Gastroesophageal sphincter (tissue), 3 donors: ENCODE measurements at regions not wholly inside any gene's neighbourhood (a gene's known extent, or its start where the extent isn't known, plus 50 kb on each side); places are given as distances from the start of the nearest gene placed in this dataset.

ENCODE experiments used
- CTCF ChIP-seq, 4 experiments: fragments of 200-600 bp in 2 of 4; fragments of 450-650 bp in 2 of 4; sonication (generic) in 1 of 4; IDR thresholded peaks; one replicate each; pipeline ENCODE4 v1.5.1; 2017 to 2019; ENCODE audit warnings: antibody characterized with exemption in 4 of 4, mild to moderate bottlenecking in 2 of 4, moderate library complexity in 2 of 4
- POLR2A ChIP-seq, 2 donors: fragments of 450-650 bp; IDR thresholded peaks; one replicate each; pipeline ENCODE4 v1.6.1; 2017; ENCODE audit warnings: antibody characterized with exemption in 2 of 2, mild to moderate bottlenecking in 2 of 2, moderate library complexity in 1 of 2

GRCh38 chr4:57410331-57411052, 300.3 kb upstream of the IGFBP7 start:
- TF ChIP-seq CTCF (IDR thresholded peaks at IDR 0.05) (no peak), POLR2A (IDR thresholded peaks at IDR 0.05) (no peak)
